Astrocyte (in vitro differentiated cells and primary cell): ENCODE measurements at regions not wholly inside any gene's neighbourhood (a gene's known extent, or its start where the extent isn't known, plus 50 kb on each side); places are given as distances from the start of the nearest gene placed in this dataset.

Source experiments
- DNase-seq: peaks from one replicate; pipeline ENCODE4 v3.0.0-alpha.2; 2010; ENCODE audit warnings: low read depth
- FAIRE-seq: peaks from 2 replicates; lab custom pipeline; 2011; peaks lifted over from hg19 to GRCh38; lab: Jason Lieb, UNC
- H2AFZ ChIP-seq: 2 replicates; pipeline ENCODE4 v1.6.0; 2012; ENCODE audit warnings: low read depth, low read length, inconsistent platforms
- H3K27ac ChIP-seq: 2 replicates; pipeline ENCODE4 v1.5.1; 2011; ENCODE audit warnings: low read depth, low read length, inconsistent platforms
- H3K27me3 ChIP-seq: 2 replicates; pipeline ENCODE4 v1.6.0; 2011; ENCODE audit warnings: low read length, inconsistent platforms; ENCODE audit not compliant: insufficient read depth
- H3K36me3 ChIP-seq: 2 replicates; pipeline ENCODE4 v1.5.1; 2011; ENCODE audit warnings: low read length, inconsistent platforms; ENCODE audit not compliant: insufficient read depth
- H3K4me1 ChIP-seq: 2 replicates; pipeline ENCODE4 v1.5.1; 2011; ENCODE audit warnings: low read length, inconsistent platforms; ENCODE audit not compliant: insufficient read depth
- H3K4me2 ChIP-seq: 2 replicates; pipeline ENCODE4 v1.6.0; 2012; ENCODE audit warnings: low read length, inconsistent platforms
- H3K4me3 ChIP-seq: 2 replicates; pipeline ENCODE4 v1.5.1; 2011; ENCODE audit warnings: low read depth, mild to moderate bottlenecking, low read length, inconsistent platforms; ENCODE audit not compliant: insufficient read depth
- H3K79me2 ChIP-seq: 2 replicates; pipeline ENCODE4 v1.6.0; 2012; ENCODE audit warnings: mild to moderate bottlenecking, low read length, inconsistent platforms; ENCODE audit not compliant: insufficient read depth
- H3K9ac ChIP-seq: 2 replicates; pipeline ENCODE4 v1.6.0; 2012; ENCODE audit warnings: mild to moderate bottlenecking, low read length, inconsistent platforms
- H3K9me3 ChIP-seq: 2 replicates; pipeline ENCODE4 v1.5.1; 2012; ENCODE audit warnings: low read depth, mild to moderate bottlenecking, low read length, inconsistent platforms; ENCODE audit not compliant: insufficient read depth
- H4K20me1 ChIP-seq: 2 replicates; pipeline ENCODE4 v1.6.0; 2012; ENCODE audit warnings: low read length, inconsistent platforms; ENCODE audit not compliant: insufficient read depth
- H3K27ac Mint-ChIP-seq: one replicate; pipeline ENCODE4 v1.8.0; 2021; ENCODE audit warnings: mild to moderate bottlenecking, mixed read lengths; ENCODE audit not compliant: unreplicated experiment
- H3K27me3 Mint-ChIP-seq: one replicate; pipeline ENCODE4 v1.8.0; 2021; ENCODE audit warnings: low read depth, mixed read lengths; ENCODE audit not compliant: unreplicated experiment
- H3K36me3 Mint-ChIP-seq: one replicate; pipeline ENCODE4 v1.8.0; 2021; ENCODE audit warnings: low read depth, mixed read lengths; ENCODE audit not compliant: unreplicated experiment
- H3K4me1 Mint-ChIP-seq: one replicate; pipeline ENCODE4 v1.8.0; 2021; ENCODE audit warnings: low read depth, mixed read lengths; ENCODE audit not compliant: unreplicated experiment
- H3K4me3 Mint-ChIP-seq: one replicate; pipeline ENCODE4 v1.8.0; 2021; ENCODE audit warnings: mild to moderate bottlenecking, moderate library complexity, mixed read lengths; ENCODE audit not compliant: unreplicated experiment
- H3K9me3 Mint-ChIP-seq: one replicate; pipeline ENCODE4 v1.8.0; 2021; ENCODE audit warnings: mild to moderate bottlenecking, mixed read lengths; ENCODE audit not compliant: unreplicated experiment
- CTCF ChIP-seq: IDR thresholded peaks from 2 replicates; pipeline ENCODE4 v1.5.1; 2011; ENCODE audit warnings: low read depth, mild to moderate bottlenecking, inconsistent platforms, low read length, moderate library complexity; ENCODE audit not compliant: insufficient read depth
- EZH2 ChIP-seq: IDR thresholded peaks from 2 replicates; pipeline ENCODE4 v1.6.1; 2012; ENCODE audit warnings: mild to moderate bottlenecking, low read length, inconsistent platforms; ENCODE audit not compliant: insufficient read depth

GRCh38 chr9:99722877-99723276, 98.8 kb upstream of the NR4A3 start:
- H4K20me1 ChIP-seq: no peaks in the 10 kb centered on the region
- no peaks in the 10 kb centered on the region for H3K27me3 Mint-ChIP-seq
- no peaks in the 10 kb centered on the region for H3K36me3 Mint-ChIP-seq
- DNase-seq (no peak), FAIRE-seq (no peak)
- no peaks in the 10 kb centered on the region for H3K27me3 ChIP-seq
- H3K9me3 ChIP-seq: no peaks in the 10 kb centered on the region
- H3K9me3 Mint-ChIP-seq: no peaks in the 10 kb centered on the region
- H3K4me3 Mint-ChIP-seq: no peak overlapping the region
- no peaks in the 10 kb centered on the region for H3K79me2 ChIP-seq
- H2AFZ ChIP-seq: no peak overlapping the region
- H3K4me3 ChIP-seq: no peak overlapping the region
- H3K27ac Mint-ChIP-seq: no peak overlapping the region
- TF ChIP-seq EZH2 (no peak), CTCF (no peak)
- H3K4me1 ChIP-seq: no peaks in the 10 kb centered on the region
- H3K4me2 ChIP-seq: no peak overlapping the region
- H3K36me3 ChIP-seq: no peaks in the 10 kb centered on the region
- H3K4me1 Mint-ChIP-seq: peaks cover 5% of the 10 kb centered on the region
- no peak overlapping the region for H3K27ac ChIP-seq
- H3K9ac ChIP-seq: no peak overlapping the region

- TF ChIP-seq CTCF (no peak), EZH2 (no peak)
- H3K27me3 ChIP-seq: no peaks in the 10 kb centered on the region
- no peaks in the 10 kb centered on the region for H3K36me3 ChIP-seq
- Mint-ChIP-seq H3K27me3 (no peaks in the 10 kb centered on the region), H3K4me3 (no peak overlapping the region), H3K27ac (no peak overlapping the region), H3K4me1 (peaks cover 5% of the 10 kb centered on the region), H3K36me3 (no peaks in the 10 kb centered on the region), H3K9me3 (no peaks in the 10 kb centered on the region)
- H3K4me2 ChIP-seq: no peak overlapping the region
- H3K9ac ChIP-seq: no peak overlapping the region
- H4K20me1 ChIP-seq: no peaks in the 10 kb centered on the region
- no peaks in the 10 kb centered on the region for H3K4me1 ChIP-seq
- H2AFZ ChIP-seq: no peak overlapping the region
- H3K9me3 ChIP-seq: no peaks in the 10 kb centered on the region
- FAIRE-seq (no peak), DNase-seq (no peak)
- no peak overlapping the region for H3K4me3 ChIP-seq
- H3K27ac ChIP-seq: no peak overlapping the region
- H3K79me2 ChIP-seq: no peaks in the 10 kb centered on the region
These were observed 97.0 kb upstream of the NR4A3 start for GRCh38 chr9:99724640-99725039.

- no peaks in the 10 kb centered on the region for H3K79me2 ChIP-seq
- H2AFZ ChIP-seq: no peak overlapping the region
- Mint-ChIP-seq H3K27me3 (no peaks in the 10 kb centered on the region), H3K4me1 (peaks cover 5% of the 10 kb centered on the region), H3K4me3 (no peak overlapping the region), H3K36me3 (no peaks in the 10 kb centered on the region), H3K9me3 (no peaks in the 10 kb centered on the region), H3K27ac (no peak overlapping the region)
- no peaks in the 10 kb centered on the region for H3K4me1 ChIP-seq
- H3K27ac ChIP-seq: no peak overlapping the region
- H3K27me3 ChIP-seq: no peaks in the 10 kb centered on the region
- H3K9ac ChIP-seq: no peak overlapping the region
- H3K36me3 ChIP-seq: no peaks in the 10 kb centered on the region
- DNase-seq (no peak), FAIRE-seq (no peak)
- no peak for TF ChIP-seq EZH2
- H4K20me1 ChIP-seq: no peaks in the 10 kb centered on the region
- no peak overlapping the region for H3K4me2 ChIP-seq
- H3K9me3 ChIP-seq: no peaks in the 10 kb centered on the region
- no peak overlapping the region for H3K4me3 ChIP-seq
These were observed 95.8 kb upstream of the NR4A3 start for GRCh38 chr9:99725852-99726251.
